ENCODE measurements at regions not wholly inside any gene's neighbourhood (a gene's known extent, or its start where the extent isn't known, plus 50 kb on each side); places are given as distances from the start of the nearest gene placed in this dataset.

- DNase-seq: no peak
Observed at GRCh38 chr14:101383737-101384338, 177.5 kb upstream of the DIO3 start.

DNA sequence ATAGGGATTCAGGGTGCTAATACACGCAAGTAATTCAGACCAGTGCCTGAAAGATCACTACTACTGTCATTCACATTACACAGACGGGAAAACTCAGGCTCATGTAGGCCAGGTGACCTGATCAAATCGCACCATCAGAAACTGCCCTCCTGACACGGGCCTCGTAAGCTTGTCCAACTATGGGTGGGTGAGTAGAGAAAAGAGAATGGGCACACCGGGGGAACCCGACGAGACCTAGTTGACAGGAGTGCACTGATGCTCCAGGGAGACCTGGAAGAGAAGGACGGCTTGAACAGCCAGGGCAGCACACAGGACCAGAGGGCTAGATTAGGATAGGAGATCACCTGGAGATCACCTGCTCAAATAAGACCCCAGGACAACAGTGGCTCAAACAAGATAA, 166.9 kb upstream of the DIO3 start:
- DNase-seq: no peak

DNA sequence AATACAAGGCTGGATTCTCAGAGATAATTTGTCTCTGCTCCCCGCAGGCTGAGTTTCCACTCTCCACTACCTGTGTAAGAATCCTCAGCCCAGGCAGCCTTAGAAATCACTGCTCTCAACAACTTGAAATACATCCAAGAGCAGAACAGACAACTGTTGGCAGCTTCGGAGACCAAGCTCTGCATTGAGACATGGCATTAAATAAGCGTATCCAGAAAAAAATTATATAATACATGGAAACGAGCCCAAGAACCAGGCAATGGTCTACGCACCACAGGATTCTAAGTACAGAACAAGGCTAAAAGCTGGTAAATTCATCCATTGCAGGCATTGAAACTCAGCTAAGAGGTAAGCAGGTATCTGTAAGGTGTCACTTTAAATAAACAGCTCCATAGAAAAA, 165.5 kb upstream of the DIO3 start:
- DNase-seq: no peak

- no peak for DNase-seq
Observed at GRCh38 chr14:101397206-101397605, 164.1 kb upstream of the DIO3 start.

GRCh38 chr14:101398011-101398410, 163.3 kb upstream of the DIO3 start:
- no peak for DNase-seq

DNA sequence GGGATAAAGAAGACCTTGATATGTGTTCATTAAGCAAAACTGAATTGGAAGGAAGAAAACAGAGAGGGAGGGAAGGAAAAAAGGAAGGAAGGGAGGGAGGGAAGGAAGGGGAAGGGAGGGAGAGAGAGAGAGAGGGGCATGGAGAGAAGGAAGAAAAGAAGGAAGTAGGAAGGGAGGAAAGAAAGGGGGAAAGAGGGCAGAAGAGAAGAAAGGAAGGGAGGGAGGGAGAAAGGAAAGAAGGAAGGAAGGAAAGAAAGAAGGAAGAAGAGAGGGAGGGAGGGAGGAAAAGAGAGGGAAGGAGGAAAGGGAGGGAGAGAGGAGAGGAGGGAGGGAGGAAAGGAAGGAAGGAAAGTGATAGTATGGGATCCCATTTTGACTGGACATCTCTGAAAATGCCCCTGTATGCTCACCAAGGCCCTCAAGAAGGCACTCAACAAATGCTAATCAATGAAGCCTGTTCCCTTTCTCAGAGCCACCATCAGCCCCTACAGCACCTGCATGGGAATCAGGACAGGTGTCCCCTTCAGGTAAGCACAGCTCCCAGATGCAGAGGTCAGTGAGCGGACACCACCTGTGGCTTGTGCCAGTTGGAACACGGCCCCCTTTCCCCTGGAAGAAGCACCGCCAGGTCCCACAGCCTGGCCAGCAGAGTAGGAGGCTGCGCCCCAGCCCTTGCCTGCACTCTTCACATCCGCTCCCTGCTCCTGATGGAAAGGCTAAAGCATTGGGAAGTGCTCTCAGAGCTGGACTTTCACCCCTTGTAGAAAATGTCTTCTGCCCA, 161.4 kb upstream of the DIO3 start:
- DNase-seq: no peak

- no peak for DNase-seq
Observed at GRCh38 chr14:101400830-101401229, 160.5 kb upstream of the DIO3 start.

DNA sequence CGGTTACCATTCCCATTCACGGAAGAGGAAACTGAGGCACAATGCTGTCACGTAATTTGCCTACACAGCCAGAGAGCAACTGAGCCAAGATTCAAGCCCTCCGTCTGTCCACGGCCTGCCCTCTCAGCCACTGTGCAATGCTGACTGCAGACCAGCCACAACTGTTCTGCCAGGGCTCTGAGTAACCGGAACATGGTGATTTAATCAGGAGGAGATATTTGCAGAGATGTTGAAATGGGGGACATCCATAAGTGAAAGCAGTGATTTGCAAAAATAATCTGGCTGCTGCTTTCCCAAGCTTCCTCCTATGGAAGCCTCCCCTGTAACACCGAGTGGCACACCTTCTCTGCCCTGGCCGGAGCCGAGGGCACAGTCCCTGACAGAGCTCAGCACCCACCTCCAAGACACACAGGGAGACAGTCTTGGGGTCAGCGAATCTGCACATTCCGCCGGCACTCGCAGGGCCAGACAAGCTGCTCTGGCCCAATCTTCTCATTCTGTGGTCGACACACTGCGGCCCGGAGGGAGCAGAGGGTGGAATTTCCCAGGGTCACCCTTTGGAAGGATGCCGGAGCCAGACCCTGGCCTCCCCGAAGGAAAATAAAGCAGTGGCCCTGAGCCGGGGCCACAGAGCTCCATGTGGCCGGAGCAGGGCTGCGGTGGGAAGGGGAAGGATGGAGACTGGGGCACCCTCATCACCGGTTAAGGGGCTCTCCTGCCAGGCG, 158.2 kb upstream of the DIO3 start:
- no peak for DNase-seq

DNA sequence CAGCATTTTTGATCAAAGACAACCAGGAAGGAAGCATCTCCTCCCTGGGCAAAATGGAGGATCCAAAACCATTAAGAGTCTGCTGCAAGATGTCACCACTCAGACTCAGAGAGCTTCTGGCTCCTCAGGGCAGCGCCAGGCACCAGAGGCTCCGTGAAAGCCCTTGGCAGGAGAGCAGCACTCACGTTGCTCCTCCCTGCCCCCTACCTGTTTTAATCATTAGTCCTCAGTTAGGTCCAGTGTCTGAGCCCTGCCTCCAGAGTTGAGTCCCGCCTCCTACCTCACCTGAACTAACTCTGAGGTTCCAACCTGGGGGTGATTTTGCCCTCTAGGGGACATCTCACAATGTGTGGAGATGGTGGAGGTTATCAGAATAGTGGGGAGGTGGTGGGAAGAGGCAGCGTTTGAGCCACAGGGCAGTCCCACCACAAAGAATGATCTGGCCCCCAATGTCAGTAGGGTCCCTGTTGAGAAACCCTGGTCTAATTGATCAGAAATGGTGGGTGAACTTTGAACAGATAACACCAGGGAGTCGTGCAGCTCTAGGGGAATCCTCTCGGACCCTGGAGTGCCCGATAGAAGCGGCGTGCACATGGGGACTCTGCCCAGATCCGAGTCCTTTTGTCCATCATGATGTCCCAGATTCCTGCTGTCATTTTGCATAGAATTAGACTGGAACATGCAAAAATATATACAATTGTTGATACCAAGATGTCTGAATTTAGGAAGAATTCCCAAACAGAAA, 156.7 kb upstream of the DIO3 start:
- no peak for DNase-seq

DNA sequence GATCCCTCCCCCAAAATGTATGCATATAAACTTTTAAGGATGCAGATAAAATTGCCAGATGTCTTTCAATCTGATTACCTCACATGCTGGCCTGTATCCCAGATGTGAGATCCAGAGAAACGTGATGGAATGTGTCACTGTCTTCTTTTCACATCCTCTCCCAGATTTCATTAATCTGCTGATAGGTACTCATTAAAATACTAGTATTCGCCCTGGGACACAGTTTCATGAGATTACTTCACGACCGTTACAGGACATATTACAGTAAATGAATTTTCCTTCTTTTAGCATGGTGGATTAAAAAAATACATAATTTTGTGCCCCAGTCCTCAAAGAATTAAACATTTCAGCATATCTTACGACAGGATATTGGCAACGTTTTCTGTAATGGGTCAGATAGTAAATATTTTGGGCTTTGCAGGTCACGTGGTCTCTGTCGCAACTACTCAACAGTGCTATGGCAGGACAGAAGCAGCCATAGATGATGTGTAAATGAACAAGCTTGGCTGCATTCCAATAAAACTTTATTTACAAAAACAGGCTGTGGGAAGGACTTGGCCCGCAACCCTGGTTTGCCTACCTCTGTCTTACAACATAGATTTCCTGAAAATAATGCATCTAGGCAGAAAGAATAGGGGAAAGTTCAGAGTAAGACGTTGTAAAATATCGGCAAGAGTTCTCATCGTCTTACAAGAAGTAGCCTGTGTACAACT, 156.0 kb upstream of the DIO3 start:
- DNase-seq: no peak

DNA sequence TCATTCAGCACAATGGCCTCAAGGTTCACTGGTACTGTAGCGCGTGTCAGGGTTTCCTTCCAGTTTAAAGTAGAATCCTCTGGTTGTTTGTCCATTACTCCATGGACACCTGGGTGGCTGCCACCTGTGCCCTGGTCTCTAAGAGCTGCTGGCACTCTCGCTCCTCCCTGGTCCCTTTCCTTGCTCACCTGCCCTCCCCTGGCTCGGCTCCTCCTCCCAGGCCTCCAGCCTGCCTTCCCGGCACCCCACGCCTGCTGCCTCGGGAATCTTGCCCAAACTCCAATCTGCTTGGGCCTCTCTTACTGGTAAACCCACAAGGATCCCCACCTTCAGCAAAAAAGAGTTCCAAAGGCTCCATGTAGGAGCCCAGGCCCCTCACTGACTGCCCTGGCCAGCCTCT, 154.4 kb upstream of the DIO3 start:
- no peak for DNase-seq

DNA sequence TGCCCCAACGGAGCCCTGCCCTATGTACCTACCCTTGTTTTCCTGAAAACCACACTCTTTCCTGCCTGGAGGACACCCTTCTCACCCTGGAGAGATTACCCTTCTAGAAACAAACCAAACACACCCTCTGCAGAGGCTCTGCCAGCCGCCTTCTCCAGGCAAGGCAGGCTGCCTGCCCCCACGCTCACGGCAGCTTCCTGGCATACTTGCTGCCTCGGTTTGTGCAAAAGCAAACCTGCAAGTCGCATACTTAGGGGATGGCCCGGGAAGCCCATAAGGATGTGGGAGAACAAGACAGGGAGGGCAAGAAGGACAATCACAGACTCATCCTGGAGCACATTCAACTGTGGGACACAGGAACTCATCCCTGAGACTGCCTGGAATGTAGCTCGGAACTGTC, 154.0 kb upstream of the DIO3 start:
- DNase-seq: no peak

GRCh38 chr14:101408077-101408831, 153.0 kb upstream of the DIO3 start:
- no peak for DNase-seq

GRCh38 chr14:101409006-101409543, 152.2 kb upstream of the DIO3 start:
- no peak for DNase-seq

GRCh38 chr14:101410126-101410525, 151.2 kb upstream of the DIO3 start:
- DNase-seq: no peak

- no peak for DNase-seq
Observed at GRCh38 chr14:101411151-101411550, 150.1 kb upstream of the DIO3 start.

DNA sequence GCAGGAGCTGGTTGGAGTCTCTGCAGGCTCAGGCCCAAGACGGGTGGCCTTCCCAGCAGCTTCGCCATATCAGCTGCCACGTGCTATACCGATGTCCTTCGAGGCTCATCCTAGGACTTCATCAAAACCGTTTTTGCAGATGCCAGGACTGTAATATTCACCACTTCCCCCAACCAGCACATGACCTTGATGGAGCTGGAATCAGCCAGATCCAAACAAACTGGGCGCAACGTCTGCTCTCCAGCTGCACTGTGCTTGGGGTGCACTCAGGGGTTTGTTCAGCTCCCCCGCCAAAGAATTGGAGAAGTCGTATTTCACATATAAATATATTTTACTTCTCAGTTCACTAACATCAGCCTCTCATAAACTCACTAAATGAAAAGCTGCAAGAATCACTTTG, 149.5 kb upstream of the DIO3 start:
- DNase-seq: no peak

- DNase-seq: no peak
Observed at GRCh38 chr14:101412739-101413138, 148.6 kb upstream of the DIO3 start.

DNA sequence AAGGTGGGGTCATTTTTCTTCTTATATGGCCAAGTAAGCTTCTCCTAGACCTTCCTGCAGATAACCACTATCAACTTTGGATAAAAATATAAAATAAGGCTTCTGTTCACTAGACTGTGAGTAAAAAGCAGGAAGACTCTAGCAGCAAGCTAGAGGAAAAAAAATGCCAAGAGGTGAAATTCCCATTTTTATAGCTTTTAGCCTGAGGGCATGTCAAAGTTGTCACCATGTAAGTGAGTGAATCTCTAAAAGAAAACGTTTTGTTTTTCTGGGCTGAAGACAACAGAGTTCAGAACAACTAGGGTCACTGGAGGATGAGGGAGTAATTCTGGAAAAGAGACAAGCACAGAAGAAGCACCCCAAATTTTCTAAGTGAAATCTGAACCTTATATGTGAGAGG, 143.9 kb upstream of the DIO3 start:
- no peak for DNase-seq

GRCh38 chr14:101418601-101419000, 142.7 kb upstream of the DIO3 start:
- no peak for DNase-seq

GRCh38 chr14:101426466-101426865, 134.8 kb upstream of the DIO3 start:
- no peak for DNase-seq

DNA sequence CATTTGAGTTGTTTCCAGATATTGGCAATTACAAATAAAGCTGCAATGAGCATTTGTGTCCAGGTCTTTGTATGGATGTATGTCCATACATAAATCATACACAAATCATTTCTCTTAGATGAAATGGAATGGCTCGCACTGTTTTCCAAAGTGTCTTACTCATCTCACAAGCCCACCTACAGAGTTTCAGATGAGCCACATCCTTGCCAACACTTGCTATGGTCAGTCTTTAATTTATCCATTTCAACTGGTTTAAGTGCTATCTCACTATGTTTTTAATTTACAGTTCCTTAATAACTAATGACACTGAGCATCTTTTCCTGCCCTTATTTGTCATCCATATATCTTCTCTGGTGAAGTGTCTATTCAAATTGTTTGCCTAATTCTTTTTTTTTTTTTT, 132.9 kb upstream of the DIO3 start:
- DNase-seq: no peak
